ENCODE measurements at regions not wholly inside any gene's neighbourhood (a gene's known extent, or its start where the extent isn't known, plus 50 kb on each side); places are given as distances from the start of the nearest gene placed in this dataset.

GRCh38 chr12:66028390-66028789, 102.2 kb downstream of the LLPH start:
- no peak for ATAC-seq
- H3K4me1 Mint-ChIP-seq: no peaks in the 10 kb centered on the region
- no peak overlapping the region for H3K27ac Mint-ChIP-seq
- DNase-seq: no peak
- H3K27me3 Mint-ChIP-seq: peaks cover 11% of the 10 kb centered on the region
- no peak overlapping the region for H3K4me3 Mint-ChIP-seq
- H3K9me3 Mint-ChIP-seq: no peaks in the 10 kb centered on the region
- no peaks in the 10 kb centered on the region for H3K36me3 Mint-ChIP-seq (ENCODE audit: low read depth)

- ATAC-seq (no peak), DNase-seq (no peak)
- H3K27me3 Mint-ChIP-seq: peaks cover 11% of the 10 kb centered on the region
- H3K9me3 Mint-ChIP-seq: no peaks in the 10 kb centered on the region
- no peak overlapping the region for H3K27ac Mint-ChIP-seq
- H3K36me3 Mint-ChIP-seq (ENCODE audit: low read depth): no peaks in the 10 kb centered on the region
- no peaks in the 10 kb centered on the region for H3K4me1 Mint-ChIP-seq
- no peak overlapping the region for H3K4me3 Mint-ChIP-seq
Observed at GRCh38 chr12:66025477-66025876, 105.1 kb downstream of the LLPH start.

GRCh38 chr12:66024949-66025348, 105.6 kb downstream of the LLPH start:
- no peak overlapping the region for H3K27ac Mint-ChIP-seq
- no peak for ATAC-seq
- peaks cover 11% of the 10 kb centered on the region for H3K27me3 Mint-ChIP-seq
- no peaks in the 10 kb centered on the region for H3K9me3 Mint-ChIP-seq
- H3K4me3 Mint-ChIP-seq: no peak overlapping the region
- no peak for DNase-seq
- no peaks in the 10 kb centered on the region for H3K36me3 Mint-ChIP-seq (ENCODE audit: low read depth)
- no peaks in the 10 kb centered on the region for H3K4me1 Mint-ChIP-seq

- no peak overlapping the region for H3K4me3 Mint-ChIP-seq
- peaks cover 11% of the 10 kb centered on the region for H3K27me3 Mint-ChIP-seq
- H3K36me3 Mint-ChIP-seq (ENCODE audit: low read depth): no peaks in the 10 kb centered on the region
- H3K9me3 Mint-ChIP-seq: no peaks in the 10 kb centered on the region
- no peaks in the 10 kb centered on the region for H3K4me1 Mint-ChIP-seq
- no peak for ATAC-seq
- no peak overlapping the region for H3K27ac Mint-ChIP-seq
- DNase-seq: no peak
Observed at GRCh38 chr12:66020481-66020880, 110.1 kb downstream of the LLPH start.

GRCh38 chr12:66017736-66018135, 112.8 kb downstream of the LLPH start:
- H3K9me3 Mint-ChIP-seq: no peaks in the 10 kb centered on the region
- no peak overlapping the region for H3K27ac Mint-ChIP-seq
- no peaks in the 10 kb centered on the region for H3K36me3 Mint-ChIP-seq (ENCODE audit: low read depth)
- DNase-seq (no peak), ATAC-seq (no peak)
- peaks cover 7% of the 10 kb centered on the region for H3K27me3 Mint-ChIP-seq
- no peaks in the 10 kb centered on the region for H3K4me1 Mint-ChIP-seq
- H3K4me3 Mint-ChIP-seq: no peak overlapping the region

Measured in activated naive CD8-positive, alpha-beta T cell treated with anti-CD3 and anti-CD28 coated beads, Interleukin-2, amount 50 U/mL, for 24 hours (primary cell).